Activated naive CD4-positive, alpha-beta T cell treated with anti-CD3 and anti-CD28 coated beads, Interleukin-2, amount 50 U/mL, for 24 hours (primary cell): ENCODE measurements at regions not wholly inside any gene's neighbourhood (a gene's known extent, or its start where the extent isn't known, plus 50 kb on each side); places are given as distances from the start of the nearest gene placed in this dataset.
"Not testable (repeated sequence)": the region's sequence is repeated elsewhere in the genome, so short reads cannot be mapped to it uniquely, and the experiment has no call there.

ENCODE experiments used
- H3K27ac Mint-ChIP-seq: one replicate; pipeline ENCODE4 v1.8.0; 2021; ENCODE audit warnings: mild to moderate bottlenecking, mixed read lengths
- H3K27me3 Mint-ChIP-seq: one replicate; pipeline ENCODE4 v1.8.0; 2021; ENCODE audit warnings: mixed read lengths
- H3K36me3 Mint-ChIP-seq: one replicate; pipeline ENCODE4 v1.8.0; 2021; ENCODE audit warnings: mixed read lengths
- H3K4me1 Mint-ChIP-seq: one replicate; pipeline ENCODE4 v1.8.0; 2021; ENCODE audit warnings: mixed read lengths
- H3K4me3 Mint-ChIP-seq: one replicate; pipeline ENCODE4 v1.8.0; 2021; ENCODE audit warnings: mild to moderate bottlenecking, mixed read lengths
- H3K9me3 Mint-ChIP-seq: one replicate; pipeline ENCODE4 v1.8.0; 2021; ENCODE audit warnings: mixed read lengths

- H3K9me3 Mint-ChIP-seq: peaks cover 10% of the 10 kb centered on the region
- H3K4me1 Mint-ChIP-seq: no peaks in the 10 kb centered on the region
- H3K27ac Mint-ChIP-seq: no peak overlapping the region
- H3K36me3 Mint-ChIP-seq: no peaks in the 10 kb centered on the region
- H3K4me3 Mint-ChIP-seq: no peak overlapping the region
- peaks cover 10% of the 10 kb centered on the region for H3K27me3 Mint-ChIP-seq
Measured at GRCh38 chr3:69499422-69499821, 113.5 kb upstream of the FRMD4B start.

- no peaks in the 10 kb centered on the region for H3K36me3 Mint-ChIP-seq
- no peak overlapping the region for H3K27ac Mint-ChIP-seq
- no peak overlapping the region for H3K4me3 Mint-ChIP-seq
- H3K4me1 Mint-ChIP-seq: no peaks in the 10 kb centered on the region
- peaks cover 10% of the 10 kb centered on the region for H3K9me3 Mint-ChIP-seq
- peaks cover 8% of the 10 kb centered on the region for H3K27me3 Mint-ChIP-seq
Measured at GRCh38 chr3:69496856-69497255, 111.0 kb upstream of the FRMD4B start.

GRCh38 chr3:69494185-69494584, 108.3 kb upstream of the FRMD4B start:
- no peak overlapping the region for H3K27ac Mint-ChIP-seq

GRCh38 chr3:69493157-69493556, 107.3 kb upstream of the FRMD4B start:
- no peaks in the 10 kb centered on the region for H3K36me3 Mint-ChIP-seq
- H3K27me3 Mint-ChIP-seq: peaks cover 2% of the 10 kb centered on the region
- H3K27ac Mint-ChIP-seq: no peak overlapping the region
- H3K4me3 Mint-ChIP-seq: no peak overlapping the region
- H3K9me3 Mint-ChIP-seq: peaks cover 9% of the 10 kb centered on the region
- H3K4me1 Mint-ChIP-seq: no peaks in the 10 kb centered on the region

More at GRCh38 chr3:69494185-69494584, 108.3 kb upstream of the FRMD4B start:
- Mint-ChIP-seq H3K36me3 (no peaks in the 10 kb centered on the region), H3K9me3 (peaks cover 10% of the 10 kb centered on the region), H3K4me1 (no peaks in the 10 kb centered on the region), H3K4me3 (no peak overlapping the region), H3K27me3 (peaks cover 3% of the 10 kb centered on the region)

- no peak overlapping the region for H3K27ac Mint-ChIP-seq
- no peak overlapping the region for H3K4me3 Mint-ChIP-seq
- H3K36me3 Mint-ChIP-seq: no peaks in the 10 kb centered on the region
- H3K27me3 Mint-ChIP-seq: peaks cover 5% of the 10 kb centered on the region
- H3K4me1 Mint-ChIP-seq: no peaks in the 10 kb centered on the region
- H3K9me3 Mint-ChIP-seq: peaks cover 5% of the 10 kb centered on the region
Measured at GRCh38 chr3:69491975-69492374, 106.1 kb upstream of the FRMD4B start.

- Mint-ChIP-seq H3K36me3 (no peaks in the 10 kb centered on the region), H3K4me3 (no peak overlapping the region), H3K9me3 (no peaks in the 10 kb centered on the region)
Measured at GRCh38 chr3:69490971-69491370, 105.1 kb upstream of the FRMD4B start.

GRCh38 chr3:69490235-69490634, 104.3 kb upstream of the FRMD4B start:
- Mint-ChIP-seq H3K9me3 (no peaks in the 10 kb centered on the region), H3K27me3 (peaks cover 2% of the 10 kb centered on the region), H3K27ac (no peak overlapping the region), H3K36me3 (no peaks in the 10 kb centered on the region), H3K4me1 (no peaks in the 10 kb centered on the region), H3K4me3 (no peak overlapping the region)

More at GRCh38 chr3:69490971-69491370, 105.1 kb upstream of the FRMD4B start:
- Mint-ChIP-seq H3K27ac (no peak overlapping the region), H3K4me1 (no peaks in the 10 kb centered on the region), H3K27me3 (peaks cover 2% of the 10 kb centered on the region)

- H3K9me3 Mint-ChIP-seq: no peaks in the 10 kb centered on the region
- no peaks in the 10 kb centered on the region for H3K36me3 Mint-ChIP-seq
- no peak overlapping the region for H3K27ac Mint-ChIP-seq
- H3K27me3 Mint-ChIP-seq: peaks cover 8% of the 10 kb centered on the region
- H3K4me1 Mint-ChIP-seq: no peaks in the 10 kb centered on the region
- no peak overlapping the region for H3K4me3 Mint-ChIP-seq
Measured at GRCh38 chr3:69488026-69488425, 102.1 kb upstream of the FRMD4B start.

GRCh38 chr3:69485489-69485888, 99.6 kb upstream of the FRMD4B start:
- H3K4me3 Mint-ChIP-seq: no peak overlapping the region
- H3K4me1 Mint-ChIP-seq: no peaks in the 10 kb centered on the region
- no peaks in the 10 kb centered on the region for H3K9me3 Mint-ChIP-seq
- H3K36me3 Mint-ChIP-seq: no peaks in the 10 kb centered on the region
- H3K27me3 Mint-ChIP-seq: peaks cover 16% of the 10 kb centered on the region
- H3K27ac Mint-ChIP-seq: no peak overlapping the region

- Mint-ChIP-seq H3K36me3 (no peaks in the 10 kb centered on the region), H3K4me3 (no peak overlapping the region), H3K27me3 (peaks cover 16% of the 10 kb centered on the region), H3K9me3 (no peaks in the 10 kb centered on the region), H3K27ac (no peak overlapping the region), H3K4me1 (no peaks in the 10 kb centered on the region)
Measured at GRCh38 chr3:69484507-69485393, 98.9 kb upstream of the FRMD4B start.

GRCh38 chr3:69483449-69483848, 97.6 kb upstream of the FRMD4B start:
- Mint-ChIP-seq H3K27me3 (peaks cover 16% of the 10 kb centered on the region), H3K36me3 (no peaks in the 10 kb centered on the region), H3K27ac (no peak overlapping the region), H3K4me1 (no peaks in the 10 kb centered on the region), H3K9me3 (no peaks in the 10 kb centered on the region), H3K4me3 (no peak overlapping the region)

GRCh38 chr3:69480986-69481385, 95.1 kb upstream of the FRMD4B start:
- H3K4me1 Mint-ChIP-seq, H3K9me3 Mint-ChIP-seq, H3K36me3 Mint-ChIP-seq, H3K27ac Mint-ChIP-seq, H3K4me3 Mint-ChIP-seq: not testable (repeated sequence)
- peaks cover 13% of the 10 kb centered on the region for H3K27me3 Mint-ChIP-seq

- Mint-ChIP-seq H3K27ac (no peak overlapping the region), H3K9me3 (no peaks in the 10 kb centered on the region), H3K36me3 (no peaks in the 10 kb centered on the region), H3K4me1 (no peaks in the 10 kb centered on the region), H3K4me3 (no peak overlapping the region), H3K27me3 (peaks cover 2% of the 10 kb centered on the region)
Measured at GRCh38 chr3:69474186-69474585, 88.3 kb upstream of the FRMD4B start.

GRCh38 chr3:69472093-69472492, 86.2 kb upstream of the FRMD4B start:
- Mint-ChIP-seq H3K27ac (no peak overlapping the region), H3K36me3 (no peaks in the 10 kb centered on the region), H3K4me3 (no peak overlapping the region), H3K9me3 (no peaks in the 10 kb centered on the region), H3K4me1 (no peaks in the 10 kb centered on the region), H3K27me3 (peaks cover 2% of the 10 kb centered on the region)

GRCh38 chr3:69463531-69463930, 77.6 kb upstream of the FRMD4B start:
- Mint-ChIP-seq H3K27me3 (peaks cover 3% of the 10 kb centered on the region), H3K27ac (no peak overlapping the region), H3K9me3 (no peaks in the 10 kb centered on the region), H3K36me3 (no peaks in the 10 kb centered on the region), H3K4me3 (no peak overlapping the region), H3K4me1 (no peaks in the 10 kb centered on the region)

GRCh38 chr3:69462826-69463100, 76.9 kb upstream of the FRMD4B start:
- Mint-ChIP-seq H3K4me3 (no peak overlapping the region), H3K4me1 (no peaks in the 10 kb centered on the region), H3K27me3 (peaks cover 7% of the 10 kb centered on the region), H3K27ac (no peak overlapping the region), H3K36me3 (no peaks in the 10 kb centered on the region), H3K9me3 (peaks cover 5% of the 10 kb centered on the region)
